SJSA1 (cell line): ENCODE measurements at regions not wholly inside any gene's neighbourhood (a gene's known extent, or its start where the extent isn't known, plus 50 kb on each side); places are given as distances from the start of the nearest gene placed in this dataset.
"Not testable (repeated sequence)": the region's sequence is repeated elsewhere in the genome, so short reads cannot be mapped to it uniquely, and the experiment has no call there.

Experiments
- DNase-seq, 2 experiments: peaks; one replicate each; pipeline ENCODE4 v3.0.0-alpha.2; 2015 to 2020; ENCODE audit warnings: low spot score in 2 of 2, low read depth in 1 of 2
- H3K27ac ChIP-seq: fragments of 250-450 bp; sonication (Bioruptor Pico); 2 replicates; pipeline ENCODE4 v1.5.1; 2020; ENCODE audit warnings: mild to moderate bottlenecking, moderate library complexity
- H3K27me3 ChIP-seq: fragments of 250-450 bp; sonication (Bioruptor Pico); replicated peaks from 2 replicates; pipeline ENCODE4 v1.5.1; 2020; ENCODE audit warnings: mild to moderate bottlenecking, moderate library complexity
- H3K36me3 ChIP-seq: fragments of 250-450 bp; sonication (Bioruptor Pico); 2 replicates; pipeline ENCODE4 v1.5.1; 2020; ENCODE audit warnings: mild to moderate bottlenecking
- H3K4me1 ChIP-seq: fragments of 250-450 bp; sonication (Bioruptor Pico); replicated peaks from 2 replicates; pipeline ENCODE4 v1.6.1; 2021; ENCODE audit warnings: mild to moderate bottlenecking
- H3K4me3 ChIP-seq: fragments of 250-450 bp; sonication (Bioruptor Pico); 2 replicates; pipeline ENCODE4 v1.5.1; 2020; ENCODE audit warnings: mild to moderate bottlenecking
- H3K9me3 ChIP-seq: fragments of 250-450 bp; sonication (Bioruptor Pico); replicated peaks from 2 replicates; pipeline ENCODE4 v1.5.1; 2020; ENCODE audit warnings: mild to moderate bottlenecking

DNA sequence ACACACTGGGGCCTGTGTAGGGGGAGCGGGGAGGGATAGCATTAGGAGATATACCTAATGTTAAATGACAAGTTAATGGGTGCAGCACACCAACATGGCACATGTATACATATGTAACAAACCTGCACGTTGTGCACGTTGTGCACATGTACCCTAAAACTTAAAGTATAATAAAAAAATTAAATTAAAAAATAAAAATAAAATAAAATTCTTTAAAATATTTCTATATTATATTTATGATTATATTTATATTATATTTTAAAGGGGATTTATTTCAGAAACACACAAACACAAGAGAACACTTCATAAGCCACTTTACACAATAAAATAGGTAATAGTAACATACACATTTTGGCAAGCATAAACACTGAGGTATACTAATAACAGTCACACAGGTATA, 309.8 kb downstream of the LTN1 start:
- H3K27ac ChIP-seq, H3K36me3 ChIP-seq, H3K27me3 ChIP-seq, H3K4me3 ChIP-seq, DNase-seq, H3K9me3 ChIP-seq, H3K4me1 ChIP-seq: not testable (repeated sequence)

DNA sequence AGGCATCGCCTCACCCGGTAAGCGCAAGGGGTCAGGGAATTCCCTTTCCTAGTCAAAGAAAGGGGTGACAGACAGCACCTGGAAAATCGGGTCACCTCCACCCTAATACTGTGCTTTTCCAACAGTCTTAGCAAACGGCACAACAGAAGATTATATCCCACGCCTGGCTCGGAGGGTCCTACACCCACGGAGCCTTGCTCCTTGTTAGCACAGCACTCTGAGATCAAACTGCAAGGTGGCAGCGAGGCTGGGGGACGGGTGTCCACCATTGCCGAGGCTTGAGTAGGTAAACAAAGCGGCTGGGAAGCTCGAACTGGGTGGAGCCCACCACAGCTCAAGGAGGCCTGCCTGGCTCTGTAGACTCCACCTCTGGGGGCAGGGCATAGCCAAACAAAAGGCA, 315.6 kb downstream of the LTN1 start:
- H3K9me3 ChIP-seq, H3K36me3 ChIP-seq, H3K4me3 ChIP-seq, H3K27me3 ChIP-seq, DNase-seq, H3K27ac ChIP-seq, H3K4me1 ChIP-seq: not testable (repeated sequence)

DNA sequence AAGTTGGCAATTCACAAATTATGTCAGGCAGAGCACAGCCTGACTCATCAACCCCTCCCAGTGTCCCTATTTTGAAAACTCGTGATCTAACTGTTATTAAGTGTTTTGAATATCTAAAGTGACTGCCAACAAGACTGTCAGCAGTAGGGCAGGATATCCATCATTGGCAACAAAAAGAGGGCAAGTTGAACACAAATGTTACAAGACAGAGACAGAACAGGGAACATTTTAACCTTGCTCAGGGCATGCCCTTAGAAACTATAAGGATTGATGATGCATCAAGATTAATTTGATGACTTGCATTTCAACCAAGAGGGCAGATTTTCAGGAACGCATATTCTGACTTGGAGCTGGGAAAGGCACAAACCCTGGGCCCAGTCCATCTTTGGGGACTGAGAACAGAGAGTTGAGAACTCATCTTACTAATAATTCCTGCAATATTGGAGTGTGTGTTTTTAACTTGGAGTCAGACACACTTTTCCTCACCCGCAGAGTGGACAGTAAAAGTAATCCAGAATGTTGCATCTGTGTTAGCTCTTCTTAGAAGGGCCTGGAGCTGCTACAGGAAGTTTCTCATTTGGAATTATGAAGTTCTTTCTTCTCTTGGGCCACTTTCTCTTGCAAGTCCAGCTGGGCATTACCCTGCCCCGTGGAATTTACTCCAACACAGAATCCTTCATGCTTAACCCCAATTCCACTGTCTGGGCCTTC, 317.2 kb downstream of the LTN1 start:
- H3K36me3 ChIP-seq: no peaks in the 10 kb centered on the region
- H3K27ac ChIP-seq: no peak overlapping the region
- no peak overlapping the region for H3K4me3 ChIP-seq
- no peak for DNase-seq
- H3K27me3 ChIP-seq: no peaks in the 10 kb centered on the region
- no peaks in the 10 kb centered on the region for H3K9me3 ChIP-seq
- no peaks in the 10 kb centered on the region for H3K4me1 ChIP-seq

DNA sequence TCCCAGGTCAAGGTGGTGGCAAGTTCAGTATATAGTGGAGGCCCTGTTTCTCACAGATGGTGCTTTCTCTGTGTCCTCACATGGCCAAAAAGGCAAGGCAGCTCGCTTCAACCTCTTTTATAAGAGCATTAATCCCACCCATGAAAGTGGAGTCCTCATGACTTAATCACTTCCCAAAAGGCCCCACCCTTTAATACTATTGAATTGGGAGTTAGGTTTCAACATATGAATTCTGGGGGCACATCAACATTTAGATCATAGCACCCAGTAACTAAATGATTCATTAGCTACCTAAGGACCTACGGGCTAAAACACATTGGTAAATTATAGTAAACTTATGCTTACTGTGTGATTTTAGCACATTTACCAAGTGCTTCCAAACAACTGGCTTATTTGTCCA, 317.9 kb downstream of the LTN1 start:
- Histone ChIP-seq H3K36me3 (no peaks in the 10 kb centered on the region), H3K9me3 (no peaks in the 10 kb centered on the region), H3K4me3 (no peak overlapping the region), H3K27me3 (no peaks in the 10 kb centered on the region), H3K4me1 (no peaks in the 10 kb centered on the region), H3K27ac (no peak overlapping the region)
- DNase-seq: no peak

DNA sequence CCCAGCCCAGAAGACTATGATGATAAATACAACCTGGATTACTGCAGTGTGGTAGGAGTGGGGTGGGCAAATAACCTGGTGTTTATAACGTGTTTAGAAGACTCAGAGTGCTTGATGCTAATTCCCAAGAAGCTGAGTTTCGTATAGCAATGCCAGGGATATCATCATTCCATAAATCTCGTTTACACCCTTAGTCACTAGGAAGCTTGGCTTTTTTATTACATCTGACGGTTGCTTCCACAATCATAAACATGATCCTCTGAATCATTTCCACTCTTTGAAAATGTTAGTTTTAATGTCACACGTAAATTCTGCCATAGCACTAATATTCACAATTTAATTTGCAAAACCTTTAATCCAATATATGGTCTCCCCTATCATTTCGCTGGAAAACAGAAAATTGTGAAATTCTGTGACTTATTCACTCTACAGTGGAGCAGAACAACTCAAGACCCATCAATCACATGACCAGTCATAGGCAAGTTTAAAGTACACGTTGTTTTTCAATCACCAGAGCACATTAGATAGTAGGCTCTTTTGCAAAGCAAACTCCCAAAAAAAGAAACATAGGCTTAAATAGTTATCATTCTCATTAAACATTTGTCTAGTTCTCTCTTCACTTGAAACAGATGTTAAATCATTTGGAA, 321.0 kb downstream of the LTN1 start:
- DNase-seq: no peak
- H3K4me3 ChIP-seq: no peak overlapping the region
- no peaks in the 10 kb centered on the region for H3K9me3 ChIP-seq
- no peaks in the 10 kb centered on the region for H3K36me3 ChIP-seq
- no peak overlapping the region for H3K27ac ChIP-seq
- H3K4me1 ChIP-seq: no peaks in the 10 kb centered on the region
- H3K27me3 ChIP-seq: no peaks in the 10 kb centered on the region

DNA sequence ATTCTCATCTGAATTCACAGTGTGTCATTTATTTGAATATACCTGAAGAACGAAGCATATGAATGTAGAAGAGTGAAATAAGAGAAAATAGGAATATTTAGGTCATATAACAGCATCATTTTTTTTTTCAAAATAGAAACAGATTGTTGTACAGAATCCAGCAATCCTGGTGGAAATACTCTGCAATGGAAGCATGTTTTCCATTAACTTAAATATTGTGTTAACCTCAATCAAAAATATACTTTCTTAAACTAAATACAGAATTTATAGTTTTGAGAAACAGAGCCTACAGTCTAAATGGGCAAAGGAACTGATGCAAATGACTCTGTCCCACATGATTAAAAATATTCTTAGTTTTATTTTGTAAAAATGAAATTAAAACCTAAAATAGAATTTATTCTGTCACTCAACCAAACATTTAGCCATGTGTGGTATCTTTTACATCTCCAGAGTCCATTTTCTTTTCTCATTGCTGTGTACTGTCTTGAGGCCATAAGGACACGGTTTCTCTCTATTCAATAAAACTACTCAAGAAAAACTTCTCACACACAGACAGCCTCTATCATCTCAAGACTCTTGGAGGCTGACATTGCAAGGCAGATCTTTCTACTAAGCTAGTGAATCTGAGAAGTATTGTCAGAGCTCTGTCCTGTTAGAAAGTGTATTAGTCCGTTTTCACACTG, 322.6 kb downstream of the LTN1 start:
- H3K9me3 ChIP-seq: no peaks in the 10 kb centered on the region
- H3K27me3 ChIP-seq: no peaks in the 10 kb centered on the region

DNA sequence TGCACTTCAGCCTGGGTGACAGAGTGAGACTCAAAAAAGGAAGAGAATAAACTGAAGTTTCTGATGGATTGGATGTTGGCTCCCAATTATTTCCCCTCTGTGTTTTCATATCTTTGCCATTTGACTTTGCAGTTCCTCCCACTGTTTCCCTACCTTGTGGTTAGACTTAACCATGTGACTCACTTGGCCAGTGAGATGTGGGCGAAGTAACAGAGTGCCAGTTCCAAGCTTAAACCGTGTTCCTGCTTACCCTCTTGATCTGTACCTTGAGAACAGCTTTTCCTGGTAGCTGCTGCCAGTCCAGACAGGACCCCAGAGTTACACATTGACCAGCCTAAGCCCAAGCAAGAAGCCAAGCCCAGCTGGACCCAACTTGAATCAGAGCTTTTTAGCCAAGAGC, 323.4 kb downstream of the LTN1 start:
- Histone ChIP-seq H3K27ac (no peak overlapping the region), H3K36me3 (no peaks in the 10 kb centered on the region), H3K4me1 (no peaks in the 10 kb centered on the region), H3K4me3 (no peak overlapping the region), H3K27me3 (no peaks in the 10 kb centered on the region), H3K9me3 (no peaks in the 10 kb centered on the region)
- DNase-seq: no peak

More for the DNA sequence above, 322.6 kb downstream of the LTN1 start:
- DNase-seq: no peak
- Histone ChIP-seq H3K4me3 (no peak overlapping the region), H3K4me1 (no peaks in the 10 kb centered on the region), H3K27ac (no peak overlapping the region), H3K36me3 (no peaks in the 10 kb centered on the region)

DNA sequence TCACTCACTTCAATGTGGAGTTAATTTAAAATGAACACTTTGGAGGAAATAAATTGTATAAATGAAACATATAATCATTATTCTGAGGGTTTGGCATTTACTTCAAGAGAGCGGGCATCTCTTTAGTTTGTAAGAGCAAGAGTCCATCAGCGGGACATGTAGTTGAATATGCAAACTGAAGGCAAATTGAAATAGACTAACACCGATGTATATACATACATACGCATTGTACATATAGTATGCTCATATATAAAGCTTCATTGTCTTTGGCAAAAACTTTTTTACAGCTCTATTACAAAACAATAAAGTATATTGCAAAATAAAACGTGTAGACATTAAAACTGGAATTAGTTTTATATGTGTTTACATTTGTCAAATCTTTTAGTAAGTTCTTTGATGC, 328.9 kb downstream of the LTN1 start:
- no peak overlapping the region for H3K4me3 ChIP-seq
- no peaks in the 10 kb centered on the region for H3K9me3 ChIP-seq
- H3K27ac ChIP-seq: no peak overlapping the region
- H3K27me3 ChIP-seq: no peaks in the 10 kb centered on the region
- H3K36me3 ChIP-seq: no peaks in the 10 kb centered on the region
- DNase-seq: no peak
- H3K4me1 ChIP-seq: no peaks in the 10 kb centered on the region

DNA sequence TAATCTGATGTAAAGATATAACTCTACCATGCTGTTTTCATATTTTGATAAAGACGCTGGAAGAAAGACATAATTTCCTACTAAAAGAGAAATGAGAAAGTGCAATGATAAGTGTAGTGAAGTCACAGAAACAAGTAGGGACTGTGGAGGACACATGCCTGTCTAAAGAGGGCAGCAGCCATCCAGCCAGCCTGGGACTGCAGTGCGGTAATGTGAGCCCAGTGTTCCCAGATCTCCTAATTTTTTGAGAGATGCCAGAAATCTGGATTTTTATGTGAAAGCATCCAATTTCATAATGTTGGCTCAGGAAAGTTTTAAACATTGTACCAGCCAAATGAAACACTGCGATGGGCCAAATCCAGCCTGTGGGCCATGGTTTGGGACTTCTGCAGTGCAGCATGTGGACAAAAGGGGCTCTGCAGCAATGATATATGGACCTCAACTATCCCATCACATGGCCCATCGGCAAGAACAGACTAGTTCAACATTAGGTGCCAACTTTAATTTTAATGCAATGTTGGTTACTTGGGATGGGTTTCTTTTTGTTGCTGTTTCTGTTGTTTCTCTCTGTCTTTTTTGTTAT, 329.5 kb downstream of the LTN1 start:
- H3K4me3 ChIP-seq: no peak overlapping the region
- no peaks in the 10 kb centered on the region for H3K4me1 ChIP-seq
- H3K27me3 ChIP-seq: no peaks in the 10 kb centered on the region
- DNase-seq: no peak
- H3K27ac ChIP-seq: no peak overlapping the region
- no peaks in the 10 kb centered on the region for H3K36me3 ChIP-seq
- no peaks in the 10 kb centered on the region for H3K9me3 ChIP-seq

DNA sequence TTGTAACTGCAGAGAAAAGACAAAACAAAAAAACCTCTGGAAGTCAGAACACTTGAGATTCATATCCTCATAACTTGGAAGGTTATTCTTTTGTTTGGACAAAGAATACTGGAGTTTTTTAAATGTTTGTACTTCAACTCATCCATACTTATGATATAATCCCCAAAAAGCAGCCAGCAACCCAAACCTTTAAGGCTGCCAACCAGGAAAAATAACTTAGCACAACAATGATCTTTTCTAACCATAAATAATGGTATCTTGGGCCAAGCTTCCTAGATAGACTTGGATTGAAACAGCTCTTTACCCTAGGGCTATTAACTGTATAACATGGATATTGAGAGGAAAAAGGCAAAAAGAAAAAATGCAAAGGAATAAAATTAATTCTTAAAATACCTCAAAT, 335.1 kb downstream of the LTN1 start:
- Histone ChIP-seq H3K36me3 (no peaks in the 10 kb centered on the region), H3K27me3 (no peaks in the 10 kb centered on the region), H3K27ac (no peak overlapping the region), H3K4me3 (no peak overlapping the region), H3K9me3 (no peaks in the 10 kb centered on the region), H3K4me1 (no peaks in the 10 kb centered on the region)
- DNase-seq: no peak

DNA sequence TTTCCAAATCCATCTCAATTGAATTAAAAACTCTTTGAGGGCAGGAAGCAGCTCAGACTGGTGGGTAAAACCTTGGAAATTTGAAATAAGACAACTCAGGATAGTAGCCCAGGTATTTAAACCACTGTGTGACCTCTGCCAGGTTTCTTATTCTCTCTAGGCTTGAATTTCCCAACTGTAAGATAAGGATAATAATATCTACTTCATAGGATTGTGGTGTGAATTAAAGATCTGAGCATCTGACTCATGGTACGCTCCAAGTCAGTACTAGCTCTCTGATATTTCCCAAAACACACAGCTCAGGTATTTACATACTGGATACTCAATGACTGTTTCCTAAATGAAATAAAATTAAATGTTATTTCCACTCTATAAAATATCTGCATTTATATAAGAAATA, 337.2 kb downstream of the LTN1 start:
- H3K4me3 ChIP-seq: no peak overlapping the region
- no peak overlapping the region for H3K27ac ChIP-seq
- no peaks in the 10 kb centered on the region for H3K27me3 ChIP-seq
- no peaks in the 10 kb centered on the region for H3K9me3 ChIP-seq
- no peak for DNase-seq
- H3K4me1 ChIP-seq: no peaks in the 10 kb centered on the region
- no peaks in the 10 kb centered on the region for H3K36me3 ChIP-seq

DNA sequence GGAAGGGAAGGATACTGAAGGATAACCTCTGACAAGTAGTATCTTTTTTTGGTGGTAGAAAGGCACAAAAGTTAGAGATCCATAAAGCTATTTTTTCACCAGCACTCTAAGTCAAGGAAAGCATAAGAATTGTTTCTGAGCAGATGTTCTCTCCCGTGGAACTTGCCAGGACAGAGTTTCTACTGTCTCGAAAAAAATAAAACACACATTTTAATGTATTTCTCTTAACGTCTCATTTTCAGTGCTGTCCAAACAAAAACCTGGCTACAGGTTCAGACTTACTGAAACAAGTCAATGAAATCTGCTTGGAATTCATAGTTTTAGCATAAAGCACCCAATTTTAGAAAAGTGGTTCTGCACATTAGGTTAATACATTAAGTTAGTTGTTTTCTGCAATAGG, 338.3 kb downstream of the LTN1 start:
- H3K27me3 ChIP-seq: no peaks in the 10 kb centered on the region
- no peak overlapping the region for H3K27ac ChIP-seq
- no peaks in the 10 kb centered on the region for H3K36me3 ChIP-seq
- no peaks in the 10 kb centered on the region for H3K9me3 ChIP-seq
- DNase-seq: no peak
- H3K4me1 ChIP-seq: no peaks in the 10 kb centered on the region
- no peak overlapping the region for H3K4me3 ChIP-seq

DNA sequence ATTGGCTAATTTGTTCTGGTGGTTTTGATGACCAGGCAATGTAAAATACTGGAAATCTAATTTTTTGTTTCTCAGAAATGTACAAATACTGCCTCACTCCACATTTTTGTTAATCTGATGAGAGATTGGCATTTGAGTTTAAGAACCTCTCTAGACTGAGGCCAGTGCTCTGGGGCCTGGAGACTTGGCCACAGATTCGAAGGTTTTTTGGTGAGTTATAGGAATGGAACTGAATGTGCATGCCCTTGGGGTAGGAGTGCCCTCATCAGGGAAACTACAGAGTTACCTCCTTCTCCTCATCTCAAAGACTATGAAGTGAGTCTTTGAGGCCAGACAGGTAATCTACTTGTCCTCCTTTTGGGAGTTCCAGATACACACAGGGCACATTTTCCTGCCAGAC, 347.9 kb downstream of the LTN1 start:
- H3K9me3 ChIP-seq: no peaks in the 10 kb centered on the region
- no peak for DNase-seq
- H3K36me3 ChIP-seq: no peaks in the 10 kb centered on the region
- H3K4me1 ChIP-seq: no peaks in the 10 kb centered on the region
- no peak overlapping the region for H3K27ac ChIP-seq
- H3K27me3 ChIP-seq: no peaks in the 10 kb centered on the region
- H3K4me3 ChIP-seq: no peak overlapping the region

DNA sequence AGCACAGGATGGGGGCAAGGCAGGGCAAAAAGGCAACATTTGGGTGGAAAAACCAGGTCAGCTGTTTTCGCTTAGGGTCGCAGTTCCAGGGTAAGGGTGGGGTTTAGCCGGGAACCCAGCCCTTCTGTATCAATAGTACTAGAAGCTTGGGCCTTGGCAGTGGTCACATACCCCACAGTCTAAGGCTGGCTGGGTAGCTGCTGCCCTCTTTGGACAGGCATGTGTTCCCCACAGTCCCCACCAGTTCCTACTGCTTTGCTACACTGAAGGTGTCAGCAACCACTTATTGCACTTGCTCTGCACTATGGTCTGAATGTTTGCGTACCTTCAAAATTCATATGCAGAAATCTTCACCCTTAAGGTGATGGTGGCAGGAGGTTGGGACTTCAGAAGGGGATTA, 349.8 kb downstream of the LTN1 start:
- Histone ChIP-seq H3K27ac (no peak overlapping the region), H3K27me3 (no peaks in the 10 kb centered on the region), H3K9me3 (no peaks in the 10 kb centered on the region), H3K4me1 (peaks cover 1% of the 10 kb centered on the region), H3K4me3 (no peak overlapping the region), H3K36me3 (no peaks in the 10 kb centered on the region)
- DNase-seq: no peak
